GM18870 (cell line): ENCODE measurements at regions not wholly inside any gene's neighbourhood (a gene's known extent, or its start where the extent isn't known, plus 50 kb on each side); places are given as distances from the start of the nearest gene placed in this dataset.
"Not testable (repeated sequence)": the region's sequence is repeated elsewhere in the genome, so short reads cannot be mapped to it uniquely, and the experiment has no call there.

ENCODE experiments used
- ATAC-seq: cut with Tn5 transposase; IDR thresholded peaks from one replicate; pipeline ENCODE4 v1.9.1; 2021; ENCODE audit warnings: moderate library complexity; ENCODE audit not compliant: unreplicated experiment

GRCh38 chr15:96790004-96790403 lies 459.5 kb downstream of the NR2F2 start:
- ATAC-seq: no peak

DNA sequence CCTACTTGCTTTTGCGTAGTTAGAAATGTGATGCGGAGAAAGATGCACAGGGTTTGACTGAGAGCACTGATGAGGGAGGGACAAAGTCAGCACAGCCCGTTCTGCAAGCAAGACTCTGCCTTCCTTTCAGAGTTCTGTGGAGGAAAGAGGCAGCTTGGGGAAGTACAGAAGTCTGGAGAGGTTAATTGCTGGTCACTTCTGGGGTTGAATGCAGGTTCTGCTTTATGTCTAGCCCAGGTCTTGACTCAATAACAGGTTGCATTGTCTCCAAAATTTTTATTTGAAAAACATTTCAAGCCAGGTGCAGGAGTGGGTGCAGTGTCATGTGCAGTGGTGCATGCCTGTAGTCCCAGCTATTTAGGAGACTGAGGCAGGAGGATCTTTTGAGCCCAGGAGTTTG lies 461.7 kb downstream of the NR2F2 start:
- no peak for ATAC-seq

DNA sequence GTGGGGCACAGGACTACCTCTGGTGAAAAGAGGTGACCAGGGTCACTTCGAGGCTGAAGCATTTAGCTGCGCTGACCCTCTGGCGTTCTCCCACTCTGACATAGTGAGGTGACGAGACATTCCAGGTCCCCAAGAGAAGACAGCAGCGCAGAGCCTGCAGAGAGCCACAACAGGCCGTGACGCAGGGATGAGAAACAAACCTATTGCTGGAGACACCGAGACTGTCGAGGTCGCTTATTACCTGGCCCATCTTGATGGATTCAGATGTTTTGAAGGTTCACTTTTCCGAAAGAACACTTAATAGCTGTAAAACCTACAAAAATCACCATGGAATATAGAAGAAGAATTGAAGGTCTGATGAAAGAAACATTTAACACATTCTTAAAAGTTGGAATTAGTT lies 466.3 kb downstream of the NR2F2 start:
- ATAC-seq: no peak

- no peak for ATAC-seq
Observed at GRCh38 chr15:96801576-96802150, 471.2 kb downstream of the NR2F2 start.

GRCh38 chr15:96802611-96803255 lies 472.2 kb downstream of the NR2F2 start:
- ATAC-seq: no peak

- no peak for ATAC-seq
Observed at GRCh38 chr15:96804754-96805153, 474.3 kb downstream of the NR2F2 start.

DNA sequence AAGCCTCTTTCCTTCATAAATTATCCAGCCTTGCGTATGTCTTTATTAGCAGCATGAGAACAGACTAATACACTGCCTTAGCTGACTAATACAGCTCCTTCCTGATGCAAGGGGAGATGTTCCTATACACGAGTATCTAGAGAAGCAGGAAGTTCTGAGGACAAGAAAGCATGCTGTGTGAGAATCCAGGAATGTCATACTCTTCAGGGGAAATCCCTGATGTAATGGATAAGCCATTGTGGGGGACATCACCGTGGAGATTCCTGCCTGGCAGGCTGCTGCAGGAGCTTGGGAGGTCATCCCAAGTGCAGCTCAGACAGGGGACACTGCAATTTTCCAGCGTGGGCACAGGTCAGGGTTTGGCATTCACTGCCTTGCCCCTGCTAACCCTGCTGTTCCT lies 476.9 kb downstream of the NR2F2 start:
- ATAC-seq: no peak

- ATAC-seq: no peak
Observed at GRCh38 chr15:96817900-96818299, 487.4 kb downstream of the NR2F2 start.

DNA sequence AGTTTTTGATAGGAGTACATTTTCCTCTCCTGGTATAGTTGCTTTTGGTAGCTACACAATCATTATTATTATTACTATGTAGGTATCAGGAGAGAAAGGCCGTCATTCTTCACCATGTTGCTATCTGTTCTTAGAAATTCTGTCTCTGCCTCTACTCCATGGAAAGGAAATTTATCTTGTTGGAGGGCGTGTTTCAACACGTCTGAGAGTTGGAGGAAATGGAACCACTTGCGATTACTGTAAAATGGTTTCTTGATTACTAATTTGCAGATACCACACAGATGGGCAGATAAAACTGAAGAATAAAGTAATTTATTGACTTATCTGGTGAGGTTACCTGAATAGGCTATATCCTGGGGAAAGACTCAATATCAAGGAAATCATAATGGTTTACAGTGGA lies 488.4 kb downstream of the NR2F2 start:
- no peak for ATAC-seq

- ATAC-seq: no peak
Observed at GRCh38 chr15:96827981-96828380, 497.5 kb downstream of the NR2F2 start.

DNA sequence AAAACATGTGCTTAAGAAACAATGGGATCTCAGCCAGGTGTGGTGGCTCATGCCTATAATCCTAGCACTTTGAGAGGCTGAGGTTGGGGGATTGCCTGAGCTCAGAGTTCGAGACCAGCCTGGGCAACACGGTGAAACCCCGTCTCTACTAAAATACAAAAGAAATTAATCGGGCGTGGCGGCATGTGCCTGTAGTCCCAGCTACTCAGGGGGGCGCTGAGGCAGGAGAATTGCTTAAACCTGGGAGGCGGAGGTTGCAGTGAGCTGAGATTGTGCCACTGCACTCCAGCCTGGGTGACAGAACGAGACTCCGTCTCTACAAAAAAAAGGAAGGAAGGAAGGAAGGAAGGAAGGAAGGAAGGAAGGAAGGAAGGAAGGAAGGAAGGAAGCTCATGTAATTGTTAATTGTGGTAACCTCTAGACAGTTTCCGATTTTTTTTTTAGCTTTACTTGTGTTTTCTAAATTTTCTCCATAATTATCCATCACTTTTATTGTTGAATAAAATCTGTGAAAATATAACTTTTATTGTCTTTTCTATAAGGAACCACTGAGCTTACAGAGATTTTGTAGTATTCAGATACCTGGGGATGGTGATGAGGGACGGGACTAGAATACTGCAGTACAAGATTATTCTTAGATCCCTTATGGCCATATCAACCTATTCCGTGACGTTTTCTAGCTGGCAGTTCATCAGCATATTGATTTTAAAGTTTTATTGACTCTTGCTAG lies 506.9 kb downstream of the NR2F2 start:
- ATAC-seq: no peak

GRCh38 chr15:96838081-96838480 lies 507.6 kb downstream of the NR2F2 start:
- ATAC-seq: no peak

DNA sequence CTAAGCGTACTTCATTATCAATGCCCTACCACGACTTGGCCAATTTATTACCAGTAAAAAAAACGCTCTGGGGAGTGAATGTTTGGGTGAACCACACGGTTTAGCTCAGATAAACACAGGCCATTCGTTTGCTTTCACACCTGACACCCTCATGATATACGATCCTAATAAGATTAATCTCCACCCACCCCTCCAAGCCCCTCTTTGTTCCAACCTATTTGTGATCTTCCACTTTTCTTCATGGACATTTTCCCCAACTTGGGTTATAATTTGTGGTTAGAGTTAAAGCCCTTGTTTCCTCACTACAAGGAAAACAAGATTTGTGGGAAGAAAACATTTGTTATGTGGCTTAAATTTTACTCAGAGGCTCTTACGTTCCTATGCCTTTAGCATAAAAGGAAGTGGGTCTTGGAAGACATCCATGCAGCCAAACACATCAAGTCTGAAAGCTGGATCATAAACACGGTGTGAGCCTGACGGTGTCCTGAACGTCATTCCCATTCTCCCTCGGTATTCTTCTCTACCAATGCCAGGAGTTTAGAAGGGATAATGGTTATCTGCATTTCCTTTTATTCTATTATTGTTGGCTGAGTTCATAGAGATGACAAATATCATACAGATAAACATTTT lies 518.9 kb downstream of the NR2F2 start:
- ATAC-seq: no peak

DNA sequence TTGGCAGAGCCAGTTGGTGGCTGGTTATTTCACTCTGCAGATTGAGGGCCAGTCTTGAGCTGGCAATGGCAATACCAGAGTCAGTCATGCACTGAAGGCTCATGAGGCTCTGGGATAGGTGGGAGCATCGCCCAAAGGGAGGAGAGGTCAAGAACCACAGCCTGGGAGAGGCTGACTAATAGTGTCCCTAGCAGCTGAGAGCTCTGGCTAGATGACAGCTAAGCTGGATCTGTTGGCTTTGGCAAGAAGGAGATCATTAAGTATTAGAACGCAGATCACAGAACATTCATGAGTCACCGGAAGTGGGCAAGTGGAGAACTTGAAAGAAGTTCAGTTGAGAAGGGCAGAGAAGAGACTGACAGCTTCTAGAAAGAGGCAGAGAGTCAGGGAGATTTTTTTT lies 521.1 kb downstream of the NR2F2 start:
- no peak for ATAC-seq

DNA sequence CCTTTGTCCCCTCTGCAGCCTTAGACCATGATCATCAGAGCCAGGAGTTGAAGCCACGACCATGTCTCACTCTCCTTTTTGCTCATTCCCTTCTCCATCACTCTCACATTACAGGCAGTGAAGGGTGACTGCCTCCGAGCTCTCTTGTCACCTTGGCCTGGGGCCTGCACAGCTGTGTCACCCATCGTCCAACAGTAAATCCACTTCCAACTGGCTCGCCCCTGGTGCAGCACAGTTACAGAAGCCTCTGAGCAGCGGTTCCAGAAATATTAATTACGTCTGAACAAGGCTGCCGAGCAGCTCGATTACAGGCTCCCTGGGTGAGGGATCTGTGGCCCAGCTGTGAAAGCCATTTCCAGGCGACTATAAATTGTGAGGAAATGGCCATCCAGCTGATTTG lies 528.2 kb downstream of the NR2F2 start:
- no peak for ATAC-seq

DNA sequence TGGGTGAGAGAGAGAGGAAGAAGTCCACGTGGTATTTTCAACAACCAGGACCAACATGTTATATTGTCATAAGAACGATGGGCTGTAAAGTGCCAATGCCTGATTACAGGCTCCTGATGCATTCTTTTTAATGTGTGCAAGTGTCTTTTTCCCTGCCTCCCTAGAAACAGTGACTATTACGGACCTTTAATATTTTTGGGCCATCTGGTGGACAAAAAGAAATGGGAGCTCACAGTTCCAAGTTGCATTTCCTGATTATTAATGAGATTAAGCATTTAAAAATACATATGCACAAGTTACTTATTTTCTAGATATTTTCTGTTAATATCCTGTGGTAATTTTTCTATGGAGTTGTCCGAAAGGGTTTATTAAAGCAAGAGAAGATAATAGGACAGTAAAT lies 530.2 kb downstream of the NR2F2 start:
- ATAC-seq: no peak

GRCh38 chr15:96867992-96868391 lies 537.5 kb downstream of the NR2F2 start:
- no peak for ATAC-seq

DNA sequence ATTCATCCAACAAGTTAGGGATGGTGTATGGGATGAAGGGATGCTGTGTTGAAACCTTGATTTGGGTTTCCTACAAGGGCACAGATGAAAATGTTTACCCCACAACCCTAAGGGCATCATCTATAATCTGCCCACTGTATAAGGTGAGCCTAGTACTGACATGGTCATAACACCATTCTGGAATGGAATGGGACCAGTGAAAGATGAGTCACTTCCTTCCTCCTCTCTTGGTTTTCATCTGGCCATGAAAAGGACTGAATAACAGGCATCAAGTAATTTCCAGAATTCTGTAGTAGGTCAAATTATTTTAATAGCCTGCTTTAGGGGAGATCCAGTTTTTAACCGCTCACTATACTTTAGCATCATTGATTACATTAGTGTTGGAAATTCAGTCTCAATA lies 538.6 kb downstream of the NR2F2 start:
- ATAC-seq: no peak

DNA sequence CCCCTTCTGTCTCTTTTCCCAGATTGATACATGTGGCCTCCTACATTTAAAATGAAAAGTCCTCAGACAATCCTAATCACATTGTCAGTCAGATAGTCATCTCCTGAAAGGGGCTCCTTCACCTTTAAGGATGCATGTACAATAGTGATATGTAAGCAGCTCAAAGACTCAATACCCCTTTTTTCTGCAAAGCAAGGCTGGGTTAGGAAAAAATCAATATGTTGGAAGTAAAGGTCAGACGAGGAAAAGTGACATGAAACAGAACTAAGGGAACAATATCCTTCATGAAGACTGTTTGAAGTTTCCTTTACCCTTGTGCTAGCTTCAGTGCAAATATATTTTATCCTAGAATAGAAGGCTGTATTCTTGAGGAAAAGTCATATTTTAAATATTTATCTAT lies 539.3 kb downstream of the NR2F2 start:
- no peak for ATAC-seq

- no peak for ATAC-seq
Observed at GRCh38 chr15:96870580-96870979, 540.1 kb downstream of the NR2F2 start.

DNA sequence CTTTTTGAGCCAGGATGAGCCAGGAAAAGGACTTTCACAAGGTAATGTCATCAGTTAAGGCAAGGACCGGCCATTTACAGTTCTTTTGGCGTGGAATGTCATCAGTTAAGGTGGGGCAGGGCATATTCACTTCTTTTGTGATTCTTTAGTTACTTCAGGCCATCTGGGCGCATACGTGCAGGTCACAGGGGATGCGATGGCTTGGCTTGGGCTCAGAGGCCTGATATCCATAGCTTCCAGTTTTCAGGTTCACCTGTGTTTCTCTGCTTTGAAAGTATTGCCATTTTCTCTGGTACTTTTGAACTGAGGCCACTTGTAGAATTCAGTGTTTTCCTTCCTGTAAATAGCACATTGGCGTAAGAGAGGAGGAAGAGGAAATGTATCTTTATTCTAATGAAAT lies 546.9 kb downstream of the NR2F2 start:
- not testable (repeated sequence) for ATAC-seq

- no peak for ATAC-seq
Observed at GRCh38 chr15:96878129-96878528, 547.6 kb downstream of the NR2F2 start.
